ENCODE measurements at regions not wholly inside any gene's neighbourhood (a gene's known extent, or its start where the extent isn't known, plus 50 kb on each side); places are given as distances from the start of the nearest gene placed in this dataset.

DNA sequence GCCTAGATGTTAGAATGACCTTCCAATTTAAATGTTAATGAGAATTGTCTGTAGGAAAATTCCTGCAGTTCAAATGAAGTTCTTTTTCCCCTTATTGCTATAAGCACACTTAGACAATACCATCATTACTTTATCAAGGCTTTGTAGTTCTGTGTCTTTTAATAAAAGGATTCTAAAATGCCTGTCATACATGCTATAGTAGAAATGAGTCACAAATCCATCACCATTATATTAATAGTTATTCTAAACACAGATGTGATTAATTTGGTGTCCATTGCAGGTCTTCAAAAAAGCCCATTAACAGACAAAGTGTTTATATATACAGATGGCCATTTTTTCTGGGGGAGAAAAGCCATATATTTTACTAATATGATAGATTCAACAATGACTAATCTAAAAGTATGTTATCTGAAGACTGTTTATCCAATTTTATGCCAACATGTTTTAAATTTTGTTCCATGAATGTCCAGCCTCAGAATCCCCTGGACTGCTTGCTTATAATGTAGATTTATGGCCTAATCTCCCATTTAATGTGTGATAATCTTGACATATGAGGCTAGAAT lies 1678.3 kb upstream of the PCDH20 start:
- no peak for TF ChIP-seq POLR2A (IDR thresholded peaks at IDR 0.05)
- TF ChIP-seq, protein P1, sequence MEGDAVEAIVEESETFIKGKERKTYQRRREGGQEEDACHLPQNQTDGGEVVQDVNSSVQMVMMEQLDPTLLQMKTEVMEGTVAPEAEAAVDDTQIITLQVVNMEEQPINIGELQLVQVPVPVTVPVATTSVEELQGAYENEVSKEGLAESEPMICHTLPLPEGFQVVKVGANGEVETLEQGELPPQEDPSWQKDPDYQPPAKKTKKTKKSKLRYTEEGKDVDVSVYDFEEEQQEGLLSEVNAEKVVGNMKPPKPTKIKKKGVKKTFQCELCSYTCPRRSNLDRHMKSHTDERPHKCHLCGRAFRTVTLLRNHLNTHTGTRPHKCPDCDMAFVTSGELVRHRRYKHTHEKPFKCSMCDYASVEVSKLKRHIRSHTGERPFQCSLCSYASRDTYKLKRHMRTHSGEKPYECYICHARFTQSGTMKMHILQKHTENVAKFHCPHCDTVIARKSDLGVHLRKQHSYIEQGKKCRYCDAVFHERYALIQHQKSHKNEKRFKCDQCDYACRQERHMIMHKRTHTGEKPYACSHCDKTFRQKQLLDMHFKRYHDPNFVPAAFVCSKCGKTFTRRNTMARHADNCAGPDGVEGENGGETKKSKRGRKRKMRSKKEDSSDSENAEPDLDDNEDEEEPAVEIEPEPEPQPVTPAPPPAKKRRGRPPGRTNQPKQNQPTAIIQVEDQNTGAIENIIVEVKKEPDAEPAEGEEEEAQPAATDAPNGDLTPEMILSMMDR (IDR thresholded peaks at IDR 0.05): no peak
